Liver (tissue), 8 donors: ENCODE measurements at regions not wholly inside any gene's neighbourhood (a gene's known extent, or its start where the extent isn't known, plus 50 kb on each side); places are given as distances from the start of the nearest gene placed in this dataset.

Experiments
- DNase-seq: peaks from one replicate; pipeline ENCODE4 v3.0.0-alpha.2; 2017; ENCODE audit warnings: low spot score
- H3K27ac ChIP-seq, 2 donors: one replicate each; pipeline ENCODE4 v1.7.0; 2013; ENCODE audit warnings: inconsistent platforms in 2 of 2, low read length in 2 of 2, control low read depth in 1 of 2, low read depth in 1 of 2, mild to moderate bottlenecking in 1 of 2
- H3K27me3 ChIP-seq, 4 donors: one replicate each; pipeline versions ENCODE4 v1.6.1 to v1.7.0; 2013; ENCODE audit warnings: low read length in 3 of 4, inconsistent platforms in 1 of 4, mild to moderate bottlenecking in 1 of 4, moderate library complexity in 1 of 4; ENCODE audit not compliant: control insufficient read depth in 4 of 4, insufficient read depth in 4 of 4
- H3K36me3 ChIP-seq, 4 donors: one replicate each; pipeline versions ENCODE4 v1.6.1 to v1.7.0; 2013; ENCODE audit warnings: low read length in 3 of 4, mild to moderate bottlenecking in 3 of 4, low read depth in 1 of 4, moderate library complexity in 1 of 4; ENCODE audit not compliant: control insufficient read depth in 4 of 4, insufficient read depth in 3 of 4
- H3K4me1 ChIP-seq, 4 donors: one replicate each; pipeline versions ENCODE4 v1.6.1 to v1.7.0; 2013; ENCODE audit warnings: low read length in 3 of 4, mild to moderate bottlenecking in 3 of 4, moderate library complexity in 1 of 4; ENCODE audit not compliant: control insufficient read depth in 4 of 4, insufficient read depth in 4 of 4
- H3K4me3 ChIP-seq, 3 donors: one replicate each; pipeline versions ENCODE4 v1.6.1 to v1.7.0; 2013; ENCODE audit warnings: low read length in 3 of 3, control low read depth in 1 of 3, low read depth in 1 of 3, mild to moderate bottlenecking in 1 of 3
- H3K9ac ChIP-seq, 2 donors: one replicate each; pipeline ENCODE4 v1.7.0; 2013; ENCODE audit warnings: low read length in 2 of 2, mild to moderate bottlenecking in 2 of 2, moderate library complexity in 2 of 2, control low read depth in 1 of 2, low read depth in 1 of 2
- H3K9me3 ChIP-seq, 4 donors: one replicate each; pipeline versions ENCODE4 v1.6.1 to v1.7.0; 2013; ENCODE audit warnings: low read length in 3 of 4; ENCODE audit not compliant: control insufficient read depth in 4 of 4
- ATF3 ChIP-seq: IDR thresholded peaks from 2 replicates; pipeline ENCODE4 v1.6.1; 2016; ENCODE audit warnings: antibody characterized with exemption
- EGR1 ChIP-seq, 2 donors: IDR thresholded peaks; 2 replicates each; pipeline ENCODE4 v1.6.1; 2016 to 2018; ENCODE audit warnings: antibody characterized with exemption in 2 of 2, low read depth in 2 of 2
- FOXA1 ChIP-seq: IDR thresholded peaks from 2 replicates; pipeline ENCODE4 v1.6.1; 2016; ENCODE audit warnings: antibody characterized with exemption
- GABPA ChIP-seq, 2 donors: IDR thresholded peaks in 1 of 2; conservative IDR thresholded peaks in 1 of 2; 2 replicates each; pipeline ENCODE4 v1.6.1; 2016; ENCODE audit warnings: antibody characterized with exemption in 2 of 2, mild to moderate bottlenecking in 1 of 2, moderate library complexity in 1 of 2
- HNF4A ChIP-seq, 2 donors: conservative IDR thresholded peaks; 2 replicates each; pipeline ENCODE4 v1.6.1; 2016; ENCODE audit warnings: antibody characterized with exemption in 2 of 2, mild to moderate bottlenecking in 2 of 2
- HNF4G ChIP-seq: IDR thresholded peaks from 2 replicates; pipeline ENCODE4 v1.6.1; 2016; ENCODE audit warnings: antibody characterized with exemption
- JUND ChIP-seq, 2 donors: IDR thresholded peaks; 2 replicates each; pipeline ENCODE4 v1.6.1; 2016; ENCODE audit warnings: antibody characterized with exemption in 2 of 2
- NR2F2 ChIP-seq: IDR thresholded peaks from 2 replicates; pipeline ENCODE4 v1.6.1; 2016; ENCODE audit warnings: antibody characterized with exemption
- RAD21 ChIP-seq, 2 donors: IDR thresholded peaks; 2 replicates each; pipeline ENCODE4 v1.6.1; 2016; ENCODE audit warnings: antibody characterized with exemption in 2 of 2, mild to moderate bottlenecking in 2 of 2
- REST ChIP-seq: IDR thresholded peaks from 2 replicates; pipeline ENCODE4 v1.6.1; 2016; ENCODE audit warnings: antibody characterized with exemption, mild to moderate bottlenecking
- RXRA ChIP-seq, 2 donors: IDR thresholded peaks; 2 replicates each; pipeline ENCODE4 v1.6.1; 2017 to 2018; ENCODE audit warnings: antibody characterized with exemption in 2 of 2, mild to moderate bottlenecking in 1 of 2
- SP1 ChIP-seq: IDR thresholded peaks from 2 replicates; pipeline ENCODE4 v1.6.1; 2018; ENCODE audit warnings: antibody characterized with exemption, mild to moderate bottlenecking
- TAF1 ChIP-seq: conservative IDR thresholded peaks from 2 replicates; pipeline ENCODE4 v1.6.1; 2016; ENCODE audit warnings: antibody characterized with exemption, mild to moderate bottlenecking
- YY1 ChIP-seq: IDR thresholded peaks from 2 replicates; pipeline ENCODE4 v1.6.1; 2016; ENCODE audit warnings: antibody characterized with exemption, mild to moderate bottlenecking
- ZBTB33 ChIP-seq: IDR thresholded peaks from 2 replicates; pipeline ENCODE4 v1.6.1; 2016; ENCODE audit warnings: antibody characterized with exemption
- WGBS: extraction: QIAGEN DNeasy Blood & Tissue Kit; methylation state at CpG from one replicate; pipeline ENCODE4 v1.1.7; 2013; 5-methylcytosine and 5-hydroxymethylcytosine counted together
- TF ChIP-seq, protein P1 (sequence below): fragments of 150-350 bp; IDR thresholded peaks from 2 replicates; pipeline ENCODE4 v1.5.1; 2017; ENCODE audit warnings: improper control_type of control experiment, low read depth, low read length; ENCODE audit not compliant: missing input control
- TF ChIP-seq, protein P2 (sequence below): IDR thresholded peaks from 2 replicates; pipeline ENCODE4 v1.6.1; 2016; ENCODE audit warnings: antibody characterized with exemption
- donor health status: healthy.
- donor health status: healthy.
- donor health status: healthy.
- donor health status: healthy.
- donor health status: healthy.

- peaks cover 0 to 8% (median 4%) of the 10 kb centered on the region in 4 donors for H3K9me3 ChIP-seq
- no peak for DNase-seq
- no peaks in the 10 kb centered on the region for H3K36me3 ChIP-seq
- no peak for TF ChIP-seq FOXA1
- TF ChIP-seq HNF4G = no peak
- no peak for TF ChIP-seq SP1
- no peak for TF ChIP-seq RXRA (IDR thresholded peaks at IDR 0.05)
- no peak for TF ChIP-seq GABPA (IDR thresholded peaks at IDR 0.05 in 1 of 2, conservative IDR thresholded peaks at IDR 0.05 in 1 of 2)
- H3K4me3 ChIP-seq = no peak overlapping the region
- H3K27me3 ChIP-seq = peaks cover 0 to 8% (median 0%) of the 10 kb centered on the region in 4 donors
- H3K27ac ChIP-seq = no peak overlapping the region
- no peaks in the 10 kb centered on the region for H3K4me1 ChIP-seq
- H3K9ac ChIP-seq = no peak overlapping the region
- WGBS = 46% methylated on average over 6 of the region's 6 CpGs
These were observed 129.2 kb upstream of the PEG3 start for GRCh38 chr19:56969759-56970178.

- H3K9me3 ChIP-seq = peaks cover 0 to 8% (median 4%) of the 10 kb centered on the region in 4 donors
- no peak overlapping the region for H3K4me3 ChIP-seq
- 81% methylated on average over 14 of the region's 14 CpGs for WGBS
- TF ChIP-seq, protein P1, sequence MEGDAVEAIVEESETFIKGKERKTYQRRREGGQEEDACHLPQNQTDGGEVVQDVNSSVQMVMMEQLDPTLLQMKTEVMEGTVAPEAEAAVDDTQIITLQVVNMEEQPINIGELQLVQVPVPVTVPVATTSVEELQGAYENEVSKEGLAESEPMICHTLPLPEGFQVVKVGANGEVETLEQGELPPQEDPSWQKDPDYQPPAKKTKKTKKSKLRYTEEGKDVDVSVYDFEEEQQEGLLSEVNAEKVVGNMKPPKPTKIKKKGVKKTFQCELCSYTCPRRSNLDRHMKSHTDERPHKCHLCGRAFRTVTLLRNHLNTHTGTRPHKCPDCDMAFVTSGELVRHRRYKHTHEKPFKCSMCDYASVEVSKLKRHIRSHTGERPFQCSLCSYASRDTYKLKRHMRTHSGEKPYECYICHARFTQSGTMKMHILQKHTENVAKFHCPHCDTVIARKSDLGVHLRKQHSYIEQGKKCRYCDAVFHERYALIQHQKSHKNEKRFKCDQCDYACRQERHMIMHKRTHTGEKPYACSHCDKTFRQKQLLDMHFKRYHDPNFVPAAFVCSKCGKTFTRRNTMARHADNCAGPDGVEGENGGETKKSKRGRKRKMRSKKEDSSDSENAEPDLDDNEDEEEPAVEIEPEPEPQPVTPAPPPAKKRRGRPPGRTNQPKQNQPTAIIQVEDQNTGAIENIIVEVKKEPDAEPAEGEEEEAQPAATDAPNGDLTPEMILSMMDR = no peak
- TF ChIP-seq HNF4G = no peak
- TF ChIP-seq REST = no peak
- TF ChIP-seq TAF1 = no peak
- TF ChIP-seq NR2F2 = no peak
- TF ChIP-seq GABPA (IDR thresholded peaks at IDR 0.05 in 1 of 2, conservative IDR thresholded peaks at IDR 0.05 in 1 of 2) = no peak
- TF ChIP-seq SP1 = no peak
- no peak for TF ChIP-seq JUND (IDR thresholded peaks at IDR 0.05)
- no peak for TF ChIP-seq EGR1 (IDR thresholded peaks at IDR 0.05; ENCODE audit: low read depth in 2 of 2)
- TF ChIP-seq RXRA (IDR thresholded peaks at IDR 0.05) = no peak
- no peak for TF ChIP-seq YY1
- no peaks in the 10 kb centered on the region for H3K36me3 ChIP-seq
- H3K4me1 ChIP-seq = no peaks in the 10 kb centered on the region
- no peak for DNase-seq
- no peak overlapping the region for H3K27ac ChIP-seq
- peaks cover 0 to 8% (median 0%) of the 10 kb centered on the region in 4 donors for H3K27me3 ChIP-seq
- no peak overlapping the region for H3K9ac ChIP-seq
These were observed 130.7 kb upstream of the PEG3 start for GRCh38 chr19:56971230-56971629.

GRCh38 chr19:56972291-56972841 lies 131.8 kb upstream of the PEG3 start:
- H3K36me3 ChIP-seq = no peaks in the 10 kb centered on the region
- no peak for DNase-seq
- WGBS = 83% methylated on average over 16 of the region's 16 CpGs
- H3K9me3 ChIP-seq = peaks cover 0 to 7% (median 3%) of the 10 kb centered on the region in 4 donors
- H3K9ac ChIP-seq = no peak overlapping the region
- no peaks in the 10 kb centered on the region for H3K4me1 ChIP-seq
- H3K27me3 ChIP-seq = peaks cover 0 to 2% (median 0%) of the 10 kb centered on the region in 4 donors
- no peak overlapping the region for H3K27ac ChIP-seq
- H3K4me3 ChIP-seq = no peak overlapping the region
- TF ChIP-seq YY1 = no peak
- TF ChIP-seq RAD21 (IDR thresholded peaks at IDR 0.05) = no peak
- TF ChIP-seq, protein P2, sequence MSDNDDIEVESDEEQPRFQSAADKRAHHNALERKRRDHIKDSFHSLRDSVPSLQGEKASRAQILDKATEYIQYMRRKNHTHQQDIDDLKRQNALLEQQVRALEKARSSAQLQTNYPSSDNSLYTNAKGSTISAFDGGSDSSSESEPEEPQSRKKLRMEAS = no peak
- no peak for TF ChIP-seq NR2F2
- no peak for TF ChIP-seq ZBTB33
- no peak for TF ChIP-seq HNF4A (conservative IDR thresholded peaks at IDR 0.05)
- TF ChIP-seq FOXA1 = no peak
- no peak for TF ChIP-seq EGR1 (IDR thresholded peaks at IDR 0.05; ENCODE audit: low read depth in 2 of 2)
- no peak for TF ChIP-seq ATF3
- TF ChIP-seq HNF4G = no peak
